COR-L47 (cell line): ENCODE measurements at regions not wholly inside any gene's neighbourhood (a gene's known extent, or its start where the extent isn't known, plus 50 kb on each side); places are given as distances from the start of the nearest gene placed in this dataset.

Source experiments
- DNase-seq: peaks from one replicate; lab custom pipeline; 2025; lab: John Stamatoyannopoulos, UW

DNA sequence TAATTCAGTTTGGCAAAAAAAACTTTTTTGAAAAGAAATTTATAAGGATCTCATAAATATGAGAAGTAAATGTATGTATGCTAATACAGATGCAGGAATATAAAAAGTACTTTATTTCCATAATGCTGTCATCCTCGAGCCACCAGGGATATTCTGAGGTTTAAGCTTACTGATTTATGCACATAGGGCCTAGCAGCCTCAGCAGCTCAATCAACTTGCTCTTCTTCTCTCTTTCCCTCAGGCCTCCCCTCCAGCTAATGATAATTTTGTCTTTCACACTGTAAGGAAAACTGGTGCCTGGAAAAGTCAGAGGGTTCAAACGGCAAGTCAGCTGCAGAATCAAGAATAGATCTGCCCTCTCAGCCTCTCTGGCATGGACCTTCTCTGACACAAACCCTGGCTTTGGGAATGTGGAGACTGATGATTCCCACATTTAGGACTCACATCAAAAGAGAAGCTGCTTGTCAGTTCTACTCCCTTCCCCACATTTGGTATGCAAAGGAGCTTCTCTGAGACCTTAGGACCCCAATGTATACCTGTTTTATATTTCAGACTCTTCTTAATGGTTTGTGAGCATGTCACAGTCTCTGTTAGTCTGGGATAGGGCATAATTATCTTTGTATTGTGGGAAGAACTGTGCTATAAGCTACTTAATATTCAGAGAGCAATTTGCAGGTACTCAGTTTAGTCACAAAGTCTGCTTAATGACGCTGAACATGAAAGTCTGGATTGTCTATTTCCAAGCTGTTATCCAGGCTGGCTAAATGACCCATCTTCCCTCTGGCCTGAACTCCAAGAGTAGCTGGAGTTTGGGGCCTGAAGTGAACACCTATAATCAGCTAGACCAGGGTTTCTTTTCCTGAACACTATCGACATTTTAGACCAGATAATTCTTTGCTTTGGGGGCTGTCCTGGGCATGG, 52.1 kb upstream of the DIPK1A start:
- no peak for DNase-seq

DNA sequence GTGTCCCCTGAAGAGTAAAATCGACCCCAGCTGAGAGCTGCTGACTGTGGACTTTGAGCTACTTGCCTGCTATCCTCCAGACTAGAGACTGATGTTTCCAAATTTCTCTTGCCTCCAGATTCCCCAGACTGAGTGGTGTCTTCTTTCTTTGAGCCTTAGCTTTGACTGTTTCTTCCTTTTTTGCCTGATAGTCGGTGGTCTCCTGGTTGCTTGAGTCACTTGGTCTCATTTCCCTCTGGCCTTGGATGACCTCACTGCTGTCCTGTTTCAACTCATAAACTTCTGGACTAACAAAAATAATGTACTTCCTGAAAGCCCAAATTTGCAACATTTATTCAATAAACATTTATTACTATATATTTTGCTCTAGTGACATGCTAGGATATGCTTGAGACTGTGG, 52.9 kb upstream of the DIPK1A start:
- DNase-seq, result no peak

DNA sequence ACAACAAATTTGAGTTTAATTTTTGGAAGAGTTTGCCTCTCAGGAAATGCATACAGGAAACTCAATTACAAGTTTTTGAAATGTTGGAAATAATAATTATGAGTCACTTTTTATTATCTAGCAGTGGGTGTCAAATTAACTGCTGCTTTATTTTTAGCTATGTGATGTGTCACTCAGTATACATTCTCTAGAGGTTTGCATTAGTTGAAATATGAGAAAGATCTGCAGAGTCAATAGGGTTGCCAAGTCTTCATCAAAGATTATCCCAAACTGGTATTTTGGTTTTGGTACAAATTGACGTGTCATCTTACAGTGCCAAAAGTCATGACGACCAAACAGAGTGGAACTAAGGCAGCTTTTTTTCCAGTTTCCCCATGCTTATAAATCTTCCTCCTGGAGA, 54.3 kb upstream of the DIPK1A start:
- DNase-seq, result no peak

DNA sequence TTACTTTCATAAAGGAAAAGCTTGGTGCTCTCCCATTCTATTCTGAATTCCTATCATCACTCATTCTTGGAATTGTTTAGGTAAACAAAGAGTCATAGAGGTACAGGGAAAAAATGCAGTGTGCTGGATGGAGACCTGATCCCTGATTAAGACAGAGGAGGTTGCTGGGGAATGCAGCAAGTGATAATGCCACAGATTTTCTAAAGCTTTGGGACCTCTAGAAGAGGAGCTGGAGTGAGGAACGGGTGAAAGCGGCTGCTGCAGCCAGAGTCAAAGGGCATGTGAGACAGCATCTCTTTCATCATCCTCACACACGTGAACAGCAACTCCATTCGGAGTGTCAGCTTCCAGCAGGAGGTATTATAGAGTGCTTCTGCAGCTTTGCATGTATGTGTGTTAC, 54.9 kb upstream of the DIPK1A start:
- DNase-seq, result no peak

DNA sequence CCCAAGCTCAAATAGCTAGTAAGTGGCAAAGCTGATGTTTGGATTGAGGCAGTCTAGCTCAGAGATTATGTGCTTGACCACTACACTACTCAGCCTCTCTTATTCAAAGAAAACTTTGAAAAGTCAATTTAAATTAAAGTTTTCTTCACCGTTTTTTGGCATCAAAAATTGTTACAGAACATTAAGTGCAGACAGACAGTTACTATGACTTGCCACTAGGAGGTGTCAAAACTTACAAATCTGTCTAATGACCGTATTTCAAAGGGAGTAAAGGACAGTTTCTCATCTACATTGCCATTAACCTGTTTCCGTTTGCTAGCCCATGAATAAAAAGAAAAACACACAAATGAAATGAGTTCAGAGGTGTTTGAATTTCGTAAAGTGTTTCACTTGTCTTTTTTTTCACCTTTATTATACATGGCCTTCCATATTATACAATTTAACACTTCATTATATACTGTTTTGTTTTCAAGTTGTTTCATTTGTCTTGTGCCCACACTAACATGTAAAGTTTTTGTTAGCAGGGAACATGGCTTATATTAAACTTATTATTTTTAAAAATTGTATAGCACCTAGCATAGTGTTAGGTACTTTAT, 57.4 kb upstream of the MTF2 start:
- peak; percentile 8 for DNase-seq

DNA sequence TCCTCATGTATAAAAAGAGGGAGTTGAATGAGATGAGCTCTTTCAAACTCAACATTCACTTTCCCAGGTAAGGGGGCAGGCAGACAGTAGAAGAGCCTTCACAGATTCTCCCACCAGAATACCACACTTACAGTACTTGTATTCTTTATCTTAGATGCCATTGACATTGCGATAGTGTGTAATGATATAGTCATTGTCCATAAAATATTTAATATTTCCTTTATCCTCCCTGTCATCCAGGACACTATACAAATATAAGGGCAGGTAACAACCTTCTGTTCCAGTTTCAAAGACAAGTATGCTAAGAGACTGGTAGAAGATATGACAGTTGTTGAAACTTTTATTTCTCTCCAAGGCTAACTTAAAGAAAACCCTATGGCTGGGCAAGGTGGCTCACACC, 56.5 kb upstream of the MTF2 start:
- no peak for DNase-seq

DNA sequence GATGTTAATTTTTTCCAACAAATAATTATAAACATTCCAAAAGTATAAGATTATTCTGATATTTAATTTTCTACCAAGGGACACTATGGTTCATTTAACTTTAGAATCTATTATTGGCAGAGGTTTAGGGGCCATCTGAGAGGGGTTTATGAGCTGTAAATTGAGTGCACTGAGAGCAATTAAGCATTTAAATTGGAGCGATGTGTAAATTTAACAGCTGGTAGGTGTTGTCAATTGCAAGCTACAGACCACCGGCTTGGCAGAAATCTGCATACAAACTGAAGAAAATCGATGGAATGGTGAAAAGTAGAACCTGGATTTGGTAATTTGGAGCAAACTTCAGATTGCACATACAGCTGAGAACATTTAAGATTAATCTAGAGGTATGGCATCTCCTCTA, 55.8 kb upstream of the MTF2 start:
- DNase-seq, result no peak

DNA sequence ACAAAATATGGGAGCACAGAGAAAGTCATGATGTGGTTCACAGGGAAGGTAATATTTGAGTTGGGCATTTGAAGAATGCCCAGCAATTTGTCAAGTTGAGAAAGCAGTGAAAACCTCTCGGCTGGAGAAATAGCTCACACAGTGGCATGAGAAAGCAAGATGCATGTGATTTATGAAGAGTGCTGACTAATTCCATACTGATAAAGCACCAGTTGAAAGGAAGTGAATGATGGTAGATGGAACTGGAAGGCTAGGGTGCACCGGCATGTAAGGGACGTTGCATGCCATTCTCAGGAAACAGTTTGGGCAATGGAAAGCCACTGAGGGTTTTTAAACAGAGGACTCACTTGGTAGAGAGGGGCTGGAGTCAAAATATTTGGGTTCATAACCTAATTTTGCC, 53.5 kb upstream of the MTF2 start:
- DNase-seq, result no peak

DNA sequence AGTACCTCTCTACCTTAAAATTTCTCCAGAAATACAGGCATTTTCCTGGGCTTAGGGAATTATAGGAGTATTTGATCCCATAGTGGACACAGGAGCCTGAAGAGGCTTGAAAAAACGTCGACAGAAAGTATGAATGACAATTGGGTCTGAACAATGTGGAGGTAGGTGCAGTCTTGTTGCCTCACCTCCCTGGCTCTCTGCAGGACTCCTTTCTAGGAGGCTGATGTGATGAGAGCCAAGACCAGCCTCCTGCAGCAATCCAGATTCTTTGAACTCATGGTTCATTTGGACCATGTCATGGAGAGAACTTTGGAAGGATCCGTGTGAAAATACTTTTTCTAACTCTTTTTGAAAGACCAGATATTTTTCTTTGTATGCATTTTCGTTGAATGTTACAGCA, 50.5 kb upstream of the MTF2 start:
- DNase-seq, result no peak
